NCI-H1694 treated with DMSO at 0.1 percent for 48 hours (cell line): ENCODE measurements at regions not wholly inside any gene's neighbourhood (a gene's known extent, or its start where the extent isn't known, plus 50 kb on each side); places are given as distances from the start of the nearest gene placed in this dataset.
"Not testable (repeated sequence)": the region's sequence is repeated elsewhere in the genome, so short reads cannot be mapped to it uniquely, and the experiment has no call there.

Source experiments
- DNase-seq: peaks from one replicate; lab custom pipeline; 2025; lab: John Stamatoyannopoulos, UW

- no peak for DNase-seq
Measured at GRCh38 chr3:106398891-106399600, 530.2 kb upstream of the CBLB start.

GRCh38 chr3:106399761-106400160, 530.9 kb upstream of the CBLB start:
- no peak for DNase-seq

- no peak for DNase-seq
Measured at GRCh38 chr3:106401666-106402490, 533.1 kb upstream of the CBLB start.

- peak; percentile 24 for DNase-seq
Measured at GRCh38 chr3:106403371-106404145, 534.7 kb upstream of the CBLB start.

GRCh38 chr3:106413683-106414082, 544.9 kb upstream of the CBLB start:
- DNase-seq = no peak

- no peak for DNase-seq
Measured at GRCh38 chr3:106420628-106421027, 551.8 kb upstream of the CBLB start.

- no peak for DNase-seq
Measured at GRCh38 chr3:106421426-106421825, 552.6 kb upstream of the CBLB start.

- DNase-seq = no peak
Measured at GRCh38 chr3:106421909-106422308, 553.1 kb upstream of the CBLB start.

- DNase-seq = no peak
Measured at GRCh38 chr3:106423321-106424225, 554.8 kb upstream of the CBLB start.

- no peak for DNase-seq
Measured at GRCh38 chr3:106425026-106425425, 556.2 kb upstream of the CBLB start.

GRCh38 chr3:106425916-106426315, 557.1 kb upstream of the CBLB start:
- no peak for DNase-seq

- DNase-seq = no peak
Measured at GRCh38 chr3:106428565-106428994, 559.8 kb upstream of the CBLB start.

- no peak for DNase-seq
Measured at GRCh38 chr3:106431721-106432120, 562.9 kb upstream of the CBLB start.

GRCh38 chr3:106435899-106436453, 567.2 kb upstream of the CBLB start:
- no peak for DNase-seq

GRCh38 chr3:106438887-106439286, 570.1 kb upstream of the CBLB start:
- no peak for DNase-seq

GRCh38 chr3:106440672-106441071, 571.9 kb upstream of the CBLB start:
- no peak for DNase-seq

- no peak for DNase-seq
Measured at GRCh38 chr3:106446271-106446670, 577.5 kb upstream of the CBLB start.

- DNase-seq = no peak
Measured at GRCh38 chr3:106447723-106448301, 579.0 kb upstream of the CBLB start.

GRCh38 chr3:106448372-106448966, 579.7 kb upstream of the CBLB start:
- DNase-seq = not testable (repeated sequence)

GRCh38 chr3:106452096-106452495, 583.3 kb upstream of the CBLB start:
- no peak for DNase-seq
